Body of pancreas (tissue), 4 donors: ENCODE measurements at regions not wholly inside any gene's neighbourhood (a gene's known extent, or its start where the extent isn't known, plus 50 kb on each side); places are given as distances from the start of the nearest gene placed in this dataset.

Experiments used
- ATAC-seq: fragments of 150-250 bp; one replicate; pipeline ENCODE4 v1.9.1; 2016
- DNase-seq, 4 donors: peaks; one replicate each; pipeline ENCODE4 v3.0.0-alpha.2; 2019
- H3K27ac ChIP-seq, 4 donors: fragments of 200-600 bp; sonication (generic); 1 replicate in 3 of 4; 2 replicates in 1 of 4; pipeline versions ENCODE4 v1.5.1 to v1.6.1; 2016 to 2019; ENCODE audit warnings: mild to moderate bottlenecking in 1 of 4, mixed read lengths in 1 of 4, moderate library complexity in 1 of 4
- H3K27me3 ChIP-seq, 2 donors: fragments of 200-600 bp; sonication (generic); one replicate each; pipeline ENCODE4 v1.6.0; 2016; ENCODE audit warnings: mild to moderate bottlenecking in 1 of 2
- H3K36me3 ChIP-seq, 2 donors: fragments of 200-600 bp; sonication (generic); replicated peaks in 1 of 2; 2 replicates each; pipeline ENCODE4 v1.5.1; 2016; ENCODE audit warnings: low read depth in 2 of 2; ENCODE audit not compliant: insufficient read depth in 1 of 2
- H3K4me1 ChIP-seq: fragments of 200-600 bp; sonication (generic); one replicate; pipeline ENCODE4 v1.6.0; 2016
- H3K4me3 ChIP-seq, 2 donors: fragments of 200-600 bp; sonication (generic); 1 replicate in 1 of 2; 2 replicates in 1 of 2; pipeline ENCODE4 v1.5.1; 2016 to 2019
- H3K9me3 ChIP-seq, 3 donors: fragments of 200-600 bp; sonication (generic); 1 replicate in 2 of 3; 2 replicates in 1 of 3; pipeline ENCODE4 v1.5.1; 2016
- CTCF ChIP-seq, 7 experiments: fragments of 450-650 bp in 4 of 7; fragments of 200-600 bp in 3 of 7; sonication (generic) in 3 of 7; IDR thresholded peaks; one replicate each; pipeline ENCODE4 v1.5.1; 2016 to 2019; ENCODE audit warnings: antibody characterized with exemption in 7 of 7
- POLR2A ChIP-seq, 3 donors: fragments of 450-650 bp; IDR thresholded peaks; one replicate each; pipeline ENCODE4 v1.6.1; 2016; ENCODE audit warnings: antibody characterized with exemption in 3 of 3, mild to moderate bottlenecking in 2 of 3
- WGBS, 2 donors: methylation state at CpG; one replicate each; pipeline ENCODE4 v1.1.5; 2017; 5-methylcytosine and 5-hydroxymethylcytosine counted together
- intact Hi-C: fragments of 100-400 bp; cut with DNase I; formaldehyde crosslinking; loops from one replicate; pipeline ENCODE4 v1.15.1; 2023

- Histone ChIP-seq H3K27me3 (no peaks in the 10 kb centered on the region), H3K4me1 (no peaks in the 10 kb centered on the region), H3K36me3 (no peaks in the 10 kb centered on the region), H3K27ac (no peak overlapping the region), H3K4me3 (no peak overlapping the region), H3K9me3 (no peaks in the 10 kb centered on the region)
- intact Hi-C loops: no loop called here
- no peak for ATAC-seq
- no peak for DNase-seq
- WGBS, 2 donors: 45 to 73% methylated on average over 1 of the region's 1 CpG
- no peak for TF ChIP-seq CTCF (IDR thresholded peaks at IDR 0.05)
- TF ChIP-seq POLR2A (IDR thresholded peaks at IDR 0.05): no peak
These were observed 307.5 kb upstream of the REG3G start for GRCh38 chr2:78718024-78718423.

- H3K27ac ChIP-seq: no peak overlapping the region
- H3K9me3 ChIP-seq: no peaks in the 10 kb centered on the region
- no peak for ATAC-seq
- no peak overlapping the region for H3K4me3 ChIP-seq
- no peaks in the 10 kb centered on the region for H3K36me3 ChIP-seq
- no peaks in the 10 kb centered on the region for H3K4me1 ChIP-seq
- intact Hi-C loops: no loop called here
- no peak for DNase-seq
- H3K27me3 ChIP-seq: no peaks in the 10 kb centered on the region
- WGBS, 2 donors: 39 to 42% methylated on average over 1 of the region's 1 CpG
- no peak for TF ChIP-seq POLR2A (IDR thresholded peaks at IDR 0.05)
- no peak for TF ChIP-seq CTCF (IDR thresholded peaks at IDR 0.05)
These were observed 307.0 kb upstream of the REG3G start for GRCh38 chr2:78718473-78718872.

- WGBS, 2 donors: 74 to 82% methylated on average over 7 of the region's 7 CpGs
- intact Hi-C loops: no loop called here
These were observed 304.0 kb upstream of the REG3G start for GRCh38 chr2:78721355-78722033.

GRCh38 chr2:78734221-78734620, 291.3 kb upstream of the REG3G start:
- H3K4me3 ChIP-seq: no peak overlapping the region
- no peak overlapping the region for H3K27ac ChIP-seq
- TF ChIP-seq CTCF (IDR thresholded peaks at IDR 0.05): no peak
- TF ChIP-seq POLR2A (IDR thresholded peaks at IDR 0.05): no peak
- DNase-seq: no peak
- intact Hi-C loops: no loop called here
- H3K36me3 ChIP-seq: no peaks in the 10 kb centered on the region
- 73 to 86% methylated on average over 3 of the region's 3 CpGs for WGBS, 2 donors
- ATAC-seq: no peak
- H3K9me3 ChIP-seq: no peaks in the 10 kb centered on the region
- H3K27me3 ChIP-seq: no peaks in the 10 kb centered on the region
- H3K4me1 ChIP-seq: no peaks in the 10 kb centered on the region

More at GRCh38 chr2:78721355-78722033, 304.0 kb upstream of the REG3G start:
- no peaks in the 10 kb centered on the region for H3K4me1 ChIP-seq
- DNase-seq: no peak
- no peaks in the 10 kb centered on the region for H3K27me3 ChIP-seq
- no peaks in the 10 kb centered on the region for H3K9me3 ChIP-seq
- H3K36me3 ChIP-seq: no peaks in the 10 kb centered on the region
- no peak for ATAC-seq
- H3K27ac ChIP-seq: no peak overlapping the region
- TF ChIP-seq CTCF (IDR thresholded peaks at IDR 0.05) (no peak), POLR2A (IDR thresholded peaks at IDR 0.05) (no peak)
- H3K4me3 ChIP-seq: no peak overlapping the region

- DNase-seq (no peak), ATAC-seq (no peak)
- H3K27me3 ChIP-seq: no peaks in the 10 kb centered on the region
- TF ChIP-seq CTCF (IDR thresholded peaks at IDR 0.05) (no peak), POLR2A (IDR thresholded peaks at IDR 0.05) (no peak)
- H3K27ac ChIP-seq: no peak overlapping the region
- H3K4me3 ChIP-seq: no peak overlapping the region
- no peaks in the 10 kb centered on the region for H3K9me3 ChIP-seq
- H3K36me3 ChIP-seq: no peaks in the 10 kb centered on the region
- WGBS, 2 donors: 67 to 73% methylated on average over 1 of the region's 1 CpG
- no peaks in the 10 kb centered on the region for H3K4me1 ChIP-seq
- intact Hi-C loops: no loop called here
These were observed 286.2 kb upstream of the REG3G start for GRCh38 chr2:78739282-78739681.
